ENCODE measurements at regions not wholly inside any gene's neighbourhood (a gene's known extent, or its start where the extent isn't known, plus 50 kb on each side); places are given as distances from the start of the nearest gene placed in this dataset.

DNA sequence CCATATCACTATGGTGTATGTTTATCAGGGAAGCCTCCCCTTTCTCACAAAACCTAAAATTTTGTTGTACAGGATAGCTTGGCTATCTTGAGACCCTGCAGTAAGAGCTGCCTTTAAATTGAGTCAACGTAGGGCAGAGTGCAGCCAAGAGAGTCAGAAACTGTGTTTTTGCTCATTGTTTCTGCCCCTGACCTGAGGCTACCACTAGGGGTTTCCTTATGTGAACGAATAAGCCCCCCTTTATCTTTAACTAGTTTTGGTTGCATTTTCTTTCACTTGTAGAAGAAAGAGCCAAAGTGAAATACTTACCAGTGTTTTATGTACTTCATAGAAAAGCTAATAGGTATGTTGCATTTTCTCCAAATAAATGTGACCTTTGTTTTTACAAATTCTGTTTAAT lies 149.9 kb upstream of the TMC3 start:
- Mint-ChIP-seq H3K9me3 (no peaks in the 10 kb centered on the region), H3K36me3 (no peaks in the 10 kb centered on the region)

DNA sequence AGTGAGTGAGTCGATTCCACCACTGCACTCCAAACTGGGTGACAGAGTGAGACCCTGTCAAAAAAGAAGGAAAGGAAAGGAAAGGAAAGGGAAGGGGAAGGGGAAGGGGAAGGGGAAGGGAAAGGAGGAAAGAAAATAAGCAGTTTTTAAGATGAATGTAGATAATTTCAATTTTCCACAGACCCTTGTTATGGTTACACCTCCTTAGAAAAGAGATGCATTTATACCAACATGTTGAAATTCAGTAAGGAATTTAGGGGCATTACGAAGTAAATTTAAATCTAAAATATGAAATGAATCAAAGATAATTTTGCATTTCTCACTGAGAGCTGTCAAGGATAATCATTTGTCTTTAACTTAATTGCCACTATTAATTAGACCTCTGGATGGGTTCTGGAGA lies 146.5 kb upstream of the TMC3 start:
- Mint-ChIP-seq H3K4me3 (no peak overlapping the region), H3K27ac (no peak overlapping the region), H3K9me3 (no peaks in the 10 kb centered on the region), H3K36me3 (no peaks in the 10 kb centered on the region), H3K27me3 (peaks cover 0 to 14% (median 0%) of the 10 kb centered on the region in 5 donors), H3K4me1 (no peaks in the 10 kb centered on the region)
- ATAC-seq (no peak), DNase-seq (no peak)
- POLR2A ChIA-PET = interaction anchor here (0.6 kb wide), 1 partner anchor 1189 kb away, joined by 3 read pairs; no protein-coding TSS in a partner anchor

More for the DNA sequence above, 149.9 kb upstream of the TMC3 start:
- POLR2A ChIA-PET = no interaction called here
- H3K4me3 Mint-ChIP-seq = no peak overlapping the region
- H3K27me3 Mint-ChIP-seq = peaks cover 1 to 9% (median 8%) of the 10 kb centered on the region in 5 donors
- H3K27ac Mint-ChIP-seq = no peak overlapping the region
- H3K4me1 Mint-ChIP-seq = no peaks in the 10 kb centered on the region
- no peak for DNase-seq
- no peak for ATAC-seq

DNA sequence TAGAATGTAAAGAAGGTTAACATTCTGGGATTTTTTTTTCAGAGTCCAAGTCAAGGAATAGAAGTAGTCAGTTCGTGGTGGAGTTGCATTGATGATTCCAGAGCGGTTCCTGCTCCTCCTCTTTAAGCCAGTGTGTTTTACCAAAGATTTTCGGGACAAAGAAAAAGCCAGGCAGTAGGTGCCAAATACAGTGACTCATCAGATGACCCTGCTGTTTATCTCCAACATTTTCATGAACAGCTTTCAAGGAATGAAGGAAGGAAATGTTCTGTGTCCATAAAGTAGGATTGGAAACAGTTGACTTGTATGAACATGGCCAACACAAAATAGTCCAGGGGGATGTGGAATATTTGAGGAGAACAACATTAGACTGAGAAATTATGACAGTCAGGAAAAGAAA lies 142.4 kb upstream of the TMC3 start:
- no peaks in the 10 kb centered on the region for H3K36me3 Mint-ChIP-seq

DNA sequence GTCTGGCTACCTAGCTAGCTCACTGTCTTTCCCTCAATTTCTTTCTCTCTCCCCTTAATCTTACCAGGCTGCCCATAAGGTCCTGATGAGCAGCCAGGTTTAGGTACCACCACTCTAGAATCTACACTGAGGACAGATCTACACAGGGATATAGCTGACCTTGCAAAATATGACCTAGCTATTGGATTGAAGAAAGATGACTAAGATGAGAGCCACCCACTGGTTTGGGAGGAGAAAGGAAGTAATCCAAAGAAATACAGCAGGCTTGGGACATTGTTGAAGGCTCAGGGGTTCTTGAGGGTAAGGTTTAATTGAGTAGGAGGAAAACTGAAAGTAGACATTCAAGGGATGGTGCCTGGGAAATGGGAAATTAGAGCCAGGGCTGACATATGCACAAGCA lies 142.0 kb upstream of the TMC3 start:
- DNase-seq = no peak
- POLR2A ChIA-PET = no interaction called here

More for the DNA sequence above, 142.4 kb upstream of the TMC3 start:
- no peak overlapping the region for H3K27ac Mint-ChIP-seq
- ATAC-seq (no peak), DNase-seq (no peak)
- no peaks in the 10 kb centered on the region for H3K4me1 Mint-ChIP-seq
- H3K4me3 Mint-ChIP-seq = no peak overlapping the region
- POLR2A ChIA-PET = no interaction called here
- H3K27me3 Mint-ChIP-seq = peaks cover 2 to 16% (median 9%) of the 10 kb centered on the region in 5 donors
- no peaks in the 10 kb centered on the region for H3K9me3 Mint-ChIP-seq

DNA sequence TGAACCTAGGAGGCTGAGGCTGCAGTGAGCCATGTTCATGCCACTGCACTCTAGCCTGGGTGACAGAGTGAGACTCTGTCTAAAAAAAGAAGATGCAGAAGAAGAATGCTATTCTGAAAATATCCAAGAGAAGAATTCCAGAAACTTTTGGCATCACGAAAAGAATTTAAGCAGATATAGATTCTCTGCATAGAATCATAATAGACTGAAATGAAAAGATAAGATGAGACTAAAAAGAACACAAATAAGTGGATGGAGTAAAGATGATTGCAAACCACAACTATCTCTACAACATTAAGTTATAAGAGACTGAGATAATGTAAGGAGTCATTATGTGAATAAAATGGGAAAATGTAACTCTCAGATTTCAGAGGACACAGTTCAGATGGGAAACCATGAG lies 140.7 kb upstream of the TMC3 start:
- Mint-ChIP-seq H3K36me3 (no peaks in the 10 kb centered on the region), H3K9me3 (no peaks in the 10 kb centered on the region), H3K4me3 (no peak overlapping the region), H3K27me3 (peaks cover 2 to 19% (median 9%) of the 10 kb centered on the region in 5 donors), H3K27ac (no peak overlapping the region), H3K4me1 (no peaks in the 10 kb centered on the region)
- POLR2A ChIA-PET = no interaction called here
- ATAC-seq (no peak), DNase-seq (no peak)

More for the DNA sequence above, 142.0 kb upstream of the TMC3 start:
- H3K27ac Mint-ChIP-seq = no peak overlapping the region
- H3K4me1 Mint-ChIP-seq = no peaks in the 10 kb centered on the region
- ATAC-seq = no peak
- peaks cover 2 to 16% (median 9%) of the 10 kb centered on the region in 5 donors for H3K27me3 Mint-ChIP-seq
- H3K9me3 Mint-ChIP-seq = no peaks in the 10 kb centered on the region
- H3K4me3 Mint-ChIP-seq = no peak overlapping the region
- H3K36me3 Mint-ChIP-seq = no peaks in the 10 kb centered on the region

- no peak overlapping the region for H3K27ac Mint-ChIP-seq
- no peak for ATAC-seq
Measured at GRCh38 chr15:81511138-81511537, 137.1 kb upstream of the TMC3 start.

DNA sequence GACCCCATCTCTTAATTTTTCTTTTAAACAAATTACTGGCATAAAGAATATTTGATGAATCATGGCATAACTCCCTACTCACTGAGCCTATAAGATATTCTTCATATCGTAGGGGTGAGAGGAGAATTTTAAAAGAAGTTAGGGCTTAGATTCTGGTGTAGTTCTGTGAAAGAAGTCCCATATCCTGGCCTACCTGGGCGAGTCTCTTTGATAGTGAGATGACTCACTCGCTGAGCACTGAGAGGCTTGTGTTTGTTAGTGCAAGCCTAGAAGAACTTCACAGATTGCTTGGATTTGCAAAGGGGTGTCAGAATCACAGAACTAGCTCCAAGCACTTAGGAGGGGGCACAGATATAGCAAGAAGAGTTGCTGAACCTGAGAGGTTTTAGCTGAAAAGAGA lies 133.8 kb upstream of the TMC3 start:
- no peaks in the 10 kb centered on the region for H3K9me3 Mint-ChIP-seq
- ATAC-seq = no peak
- H3K4me1 Mint-ChIP-seq = peaks cover 0 to 2% (median 0%) of the 10 kb centered on the region in 4 donors
- POLR2A ChIA-PET = no interaction called here
- H3K36me3 Mint-ChIP-seq = no peaks in the 10 kb centered on the region
- no peak overlapping the region for H3K4me3 Mint-ChIP-seq
- H3K27ac Mint-ChIP-seq = no peak overlapping the region
- no peak for DNase-seq
- H3K27me3 Mint-ChIP-seq = peaks cover 0 to 8% (median 2%) of the 10 kb centered on the region in 5 donors

More at GRCh38 chr15:81511138-81511537, 137.1 kb upstream of the TMC3 start:
- no peaks in the 10 kb centered on the region for H3K9me3 Mint-ChIP-seq
- no peaks in the 10 kb centered on the region for H3K36me3 Mint-ChIP-seq
- peaks cover 2 to 14% (median 10%) of the 10 kb centered on the region in 5 donors for H3K27me3 Mint-ChIP-seq
- H3K4me3 Mint-ChIP-seq = no peak overlapping the region
- peaks cover 0 to under 1% (median 0%) of the 10 kb centered on the region in 4 donors for H3K4me1 Mint-ChIP-seq
- no peak for DNase-seq
- POLR2A ChIA-PET = no interaction called here

- Mint-ChIP-seq H3K9me3 (no peaks in the 10 kb centered on the region), H3K27ac (no peak overlapping the region), H3K36me3 (no peaks in the 10 kb centered on the region), H3K27me3 (peaks cover 0 to 8% (median 1%) of the 10 kb centered on the region in 5 donors), H3K4me1 (peaks cover 0 to 2% (median 0%) of the 10 kb centered on the region in 4 donors), H3K4me3 (no peak overlapping the region)
- POLR2A ChIA-PET = no interaction called here
- ATAC-seq (no peak), DNase-seq (no peak)
Measured at GRCh38 chr15:81506936-81507335, 132.9 kb upstream of the TMC3 start.

DNA sequence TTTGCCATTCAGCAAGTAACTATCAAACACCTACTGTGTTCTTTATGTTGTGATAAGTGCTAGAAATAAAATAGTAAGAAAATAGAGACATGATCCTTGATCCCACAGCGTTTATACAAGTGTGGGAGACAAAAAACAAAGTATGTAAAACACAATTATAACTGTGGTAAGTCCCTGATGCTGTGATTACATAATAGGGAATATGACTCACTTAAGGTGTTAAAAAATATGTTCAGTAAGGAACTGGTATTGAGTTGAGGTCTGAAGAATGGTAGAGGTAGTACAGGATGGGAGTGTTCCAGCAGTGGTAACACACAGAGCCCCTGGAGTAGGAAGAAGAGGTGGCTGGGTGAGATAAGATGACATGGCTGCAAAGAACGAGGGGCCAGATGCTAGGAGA lies 132.1 kb upstream of the TMC3 start:
- no peak overlapping the region for H3K27ac Mint-ChIP-seq

GRCh38 chr15:81504170-81504905 lies 130.3 kb upstream of the TMC3 start:
- POLR2A ChIA-PET = no interaction called here
- Mint-ChIP-seq H3K9me3 (no peaks in the 10 kb centered on the region), H3K27me3 (peaks cover 0 to 5% (median 0%) of the 10 kb centered on the region in 5 donors), H3K4me1 (peaks cover 0 to 2% (median 0%) of the 10 kb centered on the region in 4 donors), H3K27ac (no peak overlapping the region), H3K4me3 (no peak overlapping the region), H3K36me3 (no peaks in the 10 kb centered on the region)
- ATAC-seq = no peak
- DNase-seq = no peak

More for the DNA sequence above, 132.1 kb upstream of the TMC3 start:
- Mint-ChIP-seq H3K27me3 (peaks cover 0 to 8% (median 1%) of the 10 kb centered on the region in 5 donors), H3K4me3 (no peak overlapping the region), H3K36me3 (no peaks in the 10 kb centered on the region), H3K4me1 (peaks cover 0 to 2% (median 0%) of the 10 kb centered on the region in 4 donors), H3K9me3 (no peaks in the 10 kb centered on the region)
- DNase-seq (no peak), ATAC-seq (no peak)
- POLR2A ChIA-PET = no interaction called here

- Mint-ChIP-seq H3K27me3 (peaks cover 0 to 10% (median 5%) of the 10 kb centered on the region in 5 donors), H3K9me3 (no peaks in the 10 kb centered on the region), H3K4me1 (peaks cover 0 to 2% (median 0%) of the 10 kb centered on the region in 4 donors), H3K27ac (peak overlapping the region in 1 of 10 donors; percentile 15), H3K4me3 (no peak overlapping the region), H3K36me3 (no peaks in the 10 kb centered on the region)
- no peak for ATAC-seq
- POLR2A ChIA-PET = no interaction called here
- no peak for DNase-seq
Measured at GRCh38 chr15:81502439-81502838, 128.4 kb upstream of the TMC3 start.

DNA sequence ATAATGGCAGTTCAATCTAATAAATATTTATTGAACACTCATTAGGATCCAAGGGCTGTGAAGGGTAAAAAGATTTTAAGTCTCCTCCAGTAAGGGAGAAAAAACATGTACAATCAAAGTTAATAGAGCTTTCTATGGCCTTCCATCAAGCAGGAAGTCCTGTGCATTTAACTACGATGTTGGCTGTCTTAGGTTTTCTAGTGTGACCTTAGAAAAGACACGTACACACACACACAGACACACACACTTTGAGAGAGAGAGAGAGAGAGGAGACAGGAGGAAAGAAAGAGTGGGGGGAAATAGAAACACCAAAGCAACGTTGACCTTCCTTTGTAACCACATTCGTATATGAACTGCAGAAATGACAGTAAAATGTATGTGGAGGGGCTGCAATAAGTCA lies 126.1 kb upstream of the TMC3 start:
- Mint-ChIP-seq H3K27ac (no peak overlapping the region), H3K27me3 (peaks cover 0 to 10% (median 5%) of the 10 kb centered on the region in 5 donors), H3K4me1 (no peaks in the 10 kb centered on the region), H3K9me3 (no peaks in the 10 kb centered on the region), H3K36me3 (no peaks in the 10 kb centered on the region), H3K4me3 (no peak overlapping the region)
- ATAC-seq (no peak), DNase-seq (no peak)
- POLR2A ChIA-PET = no interaction called here

GRCh38 chr15:81498294-81498693 lies 124.3 kb upstream of the TMC3 start:
- POLR2A ChIA-PET = no interaction called here
- ATAC-seq (no peak), DNase-seq (no peak)
- no peaks in the 10 kb centered on the region for H3K36me3 Mint-ChIP-seq
- H3K27me3 Mint-ChIP-seq = peaks cover 0 to 11% (median 5%) of the 10 kb centered on the region in 5 donors
- H3K27ac Mint-ChIP-seq = no peak overlapping the region
- H3K4me1 Mint-ChIP-seq = no peaks in the 10 kb centered on the region
- H3K4me3 Mint-ChIP-seq = no peak overlapping the region
- H3K9me3 Mint-ChIP-seq = no peaks in the 10 kb centered on the region

DNA sequence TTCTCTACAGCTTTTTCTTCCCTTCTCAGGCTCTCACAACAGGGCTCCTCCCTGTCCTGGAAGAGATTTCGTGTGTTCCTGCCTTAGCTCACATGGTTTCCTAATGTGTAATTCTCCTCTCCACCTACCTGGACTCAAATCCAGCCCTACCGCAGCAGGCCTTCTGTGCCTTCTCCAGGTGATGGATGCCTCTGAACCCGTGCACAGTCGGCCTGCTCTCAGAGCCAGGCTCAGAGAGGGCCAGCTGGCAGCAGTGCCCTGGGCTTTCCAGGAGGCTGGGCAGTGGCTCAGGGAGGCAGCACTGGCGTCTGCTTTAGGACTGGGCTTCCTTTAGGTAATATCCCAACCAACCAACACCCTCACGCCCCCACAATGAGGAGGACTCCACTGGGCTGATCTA lies 123.2 kb upstream of the TMC3 start:
- no peak overlapping the region for H3K4me3 Mint-ChIP-seq
- no peak for DNase-seq
- no peak for ATAC-seq
- POLR2A ChIA-PET = no interaction called here
- H3K27me3 Mint-ChIP-seq = peaks cover 0 to 11% (median 5%) of the 10 kb centered on the region in 5 donors
- no peak overlapping the region for H3K27ac Mint-ChIP-seq
- no peaks in the 10 kb centered on the region for H3K36me3 Mint-ChIP-seq
- H3K9me3 Mint-ChIP-seq = no peaks in the 10 kb centered on the region
- no peaks in the 10 kb centered on the region for H3K4me1 Mint-ChIP-seq

Measured in naive thymus-derived CD8-positive, alpha-beta T cell (primary cell).